K562 (cell line): ENCODE measurements at regions not wholly inside any gene's neighbourhood (a gene's known extent, or its start where the extent isn't known, plus 50 kb on each side); places are given as distances from the start of the nearest gene placed in this dataset.

ENCODE experiments used
- ATAC-seq: fragments of 200-7000 bp; cut with Tn5 transposase; 3 replicates; pipeline ENCODE4 v1.9.1; 2020; ENCODE audit warnings: moderate library complexity
- BruUV-seq: library from RNA; stranded (reverse); fragments of 400-500 nt; replicated peaks from 2 replicates; lab custom pipeline; 2021; lab: Mats Ljungman, UMichigan
- CTCF ChIA-PET: fragments of 300-600 bp; formaldehyde crosslinking; extraction: SDS; loops from one replicate; lab custom pipeline; 2021; ENCODE audit warnings: low intra/inter-chr PET ratio; lab: Yijun Ruan, JAX
- POLR2A ChIA-PET: fragments of 300-600, 350-650 bp; sonication (Branson Sonifier 250); formaldehyde crosslinking; extraction: SDS; loops from one replicate; lab custom pipeline; 2021; ENCODE audit warnings: antibody characterized with exemption, inconsistent platforms; lab: Yijun Ruan, JAX
- DNase-seq, 4 experiments: peaks; one replicate each; pipeline versions ENCODE4 v3.0.0 to v3.0.0-alpha.2; 2011 to 2018; ENCODE audit warnings: low spot score in 3 of 4, mixed read lengths in 3 of 4; ENCODE audit errors: extremely low read depth in 1 of 4
- FAIRE-seq: peaks from 2 replicates; lab custom pipeline; 2011; peaks lifted over from hg19 to GRCh38; lab: Jason Lieb, UNC
- H2AFZ ChIP-seq: 2 replicates; pipeline ENCODE4 v1.6.0; 2011; ENCODE audit warnings: low read depth, low read length, control low read depth, inconsistent platforms
- H3K27ac ChIP-seq: fragments of 200-600 bp; 3 replicates; pipeline ENCODE4 v1.8.0; 2011; ENCODE audit warnings: low read depth, mild to moderate bottlenecking, control low read depth, inconsistent platforms, low read length, moderate library complexity, mixed read lengths; ENCODE audit errors: extremely low read depth
- H3K27me3 ChIP-seq, 2 experiments: fragments of 300-600 bp in 1 of 2; 2 replicates in 1 of 2; 3 replicates in 1 of 2; pipeline versions ENCODE4 v1.6.0 to v1.8.0; 2011; ENCODE audit warnings: inconsistent platforms in 2 of 2, low read length in 2 of 2, mild to moderate bottlenecking in 1 of 2, mixed read lengths in 1 of 2, moderate library complexity in 1 of 2; ENCODE audit not compliant: control insufficient read depth in 2 of 2, insufficient read depth in 2 of 2
- H3K36me3 ChIP-seq: fragments of 300-600 bp; 3 replicates; pipeline ENCODE4 v1.8.0; 2011; ENCODE audit warnings: mild to moderate bottlenecking, low read length, inconsistent platforms; ENCODE audit not compliant: control insufficient read depth, insufficient read depth
- H3K4me1 ChIP-seq, 2 experiments: fragments of 200-600 bp in 1 of 2; replicated peaks in 1 of 2; 2 replicates in 1 of 2; 3 replicates in 1 of 2; pipeline versions ENCODE4 v1.5.1 to v1.8.0; 2011; ENCODE audit warnings: inconsistent platforms in 2 of 2, low read length in 2 of 2, mild to moderate bottlenecking in 1 of 2, mixed read lengths in 1 of 2, moderate library complexity in 1 of 2; ENCODE audit not compliant: control insufficient read depth in 2 of 2, insufficient read depth in 2 of 2
- H3K4me2 ChIP-seq: 2 replicates; pipeline ENCODE4 v1.6.1; 2011; ENCODE audit warnings: low read length, control low read depth, inconsistent platforms, mixed read lengths; ENCODE audit not compliant: insufficient read depth
- H3K4me3 ChIP-seq: fragments of 200-600 bp; sonication (generic), shearing (Covaris generic); 2 replicates; pipeline ENCODE4 v1.5.1; 2016; ENCODE audit warnings: control low read depth, inconsistent platforms
- H3K79me2 ChIP-seq: fragments of 200-600 bp; 3 replicates; pipeline ENCODE4 v1.8.0; 2011; ENCODE audit warnings: low read length, inconsistent platforms; ENCODE audit not compliant: control insufficient read depth, insufficient read depth
- H3K9ac ChIP-seq, 2 experiments: 2 replicates each; pipeline versions ENCODE4 v1.6.0 to v1.6.1; 2011; ENCODE audit warnings: low read depth in 2 of 2, low read length in 2 of 2, control low read depth in 1 of 2, inconsistent platforms in 1 of 2, mild to moderate bottlenecking in 1 of 2, mixed read lengths in 1 of 2; ENCODE audit not compliant: insufficient read depth in 1 of 2
- H3K9me1 ChIP-seq: one replicate; pipeline ENCODE4 v1.6.0; 2011; ENCODE audit warnings: inconsistent platforms, mild to moderate bottlenecking, low read length, moderate library complexity; ENCODE audit not compliant: control insufficient read depth, insufficient read depth
- H3K9me3 ChIP-seq: replicated peaks from 2 replicates; pipeline ENCODE4 v1.5.1; 2011; ENCODE audit warnings: low read depth, low read length, inconsistent platforms; ENCODE audit not compliant: control insufficient read depth, insufficient read depth
- H4K20me1 ChIP-seq: replicated peaks from 2 replicates; pipeline ENCODE4 v1.6.1; 2011; ENCODE audit warnings: low read length, inconsistent platforms, mixed read lengths; ENCODE audit not compliant: control insufficient read depth, insufficient read depth
- CBX3 ChIP-seq, 2 experiments: IDR thresholded peaks; 1 replicate in 1 of 2; 2 replicates in 1 of 2; pipeline ENCODE4 v1.6.1; 2012; ENCODE audit warnings: inconsistent platforms in 2 of 2, low read length in 2 of 2, borderline replicate concordance in 1 of 2, control low read depth in 1 of 2
- CHD2 ChIP-seq: IDR thresholded peaks from 2 replicates; pipeline ENCODE4 v1.6.1; 2011; ENCODE audit warnings: low read depth, low read length
- DACH1 ChIP-seq: fragments of 450-650 bp; IDR thresholded peaks from 2 replicates; pipeline ENCODE4 v1.6.1; 2018; ENCODE audit not compliant: partially characterized antibody
- FOXJ3 ChIP-seq: sonication (generic); formaldehyde crosslinking; IDR thresholded peaks from 2 replicates; pipeline ENCODE4 v1.4.0; 2020; ENCODE audit warnings: mild to moderate bottlenecking, missing genetic modification reagents
- GTF2A2 ChIP-seq: IDR thresholded peaks from 2 replicates; pipeline ENCODE4 v1.6.1; 2016; ENCODE audit warnings: mild to moderate bottlenecking, missing genetic modification characterization, missing compliant biosample characterization
- MAFG ChIP-seq: fragments of 450-650 bp; conservative IDR thresholded peaks from 2 replicates; pipeline ENCODE4 v1.6.1; 2016; ENCODE audit warnings: missing genetic modification characterization, missing compliant biosample characterization
- NCOA2 ChIP-seq, 2 experiments: fragments of 450-650 bp; IDR thresholded peaks; 2 replicates each; pipeline ENCODE4 v1.6.1; 2018; ENCODE audit warnings: mild to moderate bottlenecking in 2 of 2, moderate library complexity in 1 of 2; ENCODE audit not compliant: partially characterized antibody in 2 of 2
- NCOA6 ChIP-seq: fragments of 450-650 bp; IDR thresholded peaks from 2 replicates; pipeline ENCODE4 v1.6.1; 2017; ENCODE audit warnings: mild to moderate bottlenecking
- NFE2 ChIP-seq: IDR thresholded peaks from 2 replicates; pipeline ENCODE4 v1.6.1; 2014; ENCODE audit warnings: antibody characterized with exemption, low read depth
- PHF20 ChIP-seq: fragments of 450-650 bp; IDR thresholded peaks from 2 replicates; pipeline ENCODE4 v1.6.1; 2018; ENCODE audit not compliant: partially characterized antibody
- PTTG1 ChIP-seq: fragments of 450-650 bp; IDR thresholded peaks from 2 replicates; pipeline ENCODE4 v1.6.1; 2016; ENCODE audit warnings: low read depth, mild to moderate bottlenecking, missing genetic modification characterization, missing compliant biosample characterization
- PYGO2 ChIP-seq: fragments of 450-650 bp; IDR thresholded peaks from 2 replicates; pipeline ENCODE4 v1.6.1; 2016; ENCODE audit warnings: mild to moderate bottlenecking, missing genetic modification characterization, moderate library complexity, missing compliant biosample characterization
- TGIF2 ChIP-seq: sonication (generic); formaldehyde crosslinking; IDR thresholded peaks from 2 replicates; pipeline ENCODE4 v1.8.1; 2022; ENCODE audit warnings: mild to moderate bottlenecking, missing genetic modification reagents, moderate library complexity
- XRCC4 ChIP-seq: IDR thresholded peaks from one replicate; pipeline ENCODE4 v1.6.1; 2011; ENCODE audit not compliant: insufficient read depth, insufficient read length; ENCODE audit errors: extremely low read depth
- ZC3H11A ChIP-seq: IDR thresholded peaks from 2 replicates; pipeline ENCODE4 v1.6.1; 2012; ENCODE audit warnings: low read depth, low read length, improper control_type of control experiment
- ZC3H4 ChIP-seq: sonication (generic); formaldehyde crosslinking; IDR thresholded peaks from 2 replicates; pipeline ENCODE4 v1.9.0; 2021; ENCODE audit warnings: missing genetic modification reagents, borderline replicate concordance
- ZFP30 ChIP-seq: fragments of 250-450 bp; sonication (Bioruptor Pico); IDR thresholded peaks from 2 replicates; pipeline ENCODE4 v1.8.0; 2022; ENCODE audit warnings: moderate library complexity, mild to moderate bottlenecking, inconsistent platforms, borderline replicate concordance
- ZNF217 ChIP-seq: sonication (generic); formaldehyde crosslinking; IDR thresholded peaks from 2 replicates; pipeline ENCODE4 v1.8.0; 2022; ENCODE audit warnings: mild to moderate bottlenecking, missing genetic modification reagents
- ZNF354B ChIP-seq: fragments of 250-450 bp; sonication (Bioruptor Pico); IDR thresholded peaks from 2 replicates; pipeline ENCODE4 v1.4.0; 2020
- ZNF644 ChIP-seq: fragments of 200-800 bp; sonication (Bioruptor generic); IDR thresholded peaks from 2 replicates; pipeline ENCODE4 v1.6.1; 2016; ENCODE audit warnings: low read depth, missing genetic modification characterization, missing compliant biosample characterization
- WGBS: fragments of 100-300 bp; shearing (Covaris generic); methylation state at CpG from one replicate; pipeline ENCODE4 v1.1.6; 2016; ENCODE audit warnings: low coverage, mixed read lengths; ENCODE audit not compliant: insufficient coverage; ENCODE audit errors: missing lambda C conversion rate; 5-methylcytosine and 5-hydroxymethylcytosine counted together
- in situ Hi-C: fragments of 300-500 bp; cut with MboI; formaldehyde crosslinking; loops from 4 replicates; pipeline ENCODE4 v1.15.0; 2018; ENCODE audit warnings: inconsistent platforms, mixed read lengths
- intact Hi-C: fragments of 100-400 bp; cut with micrococcal nuclease; formaldehyde crosslinking; loops from 2 replicates; pipeline ENCODE4 v1.14.2; 2022
- TF ChIP-seq, protein P1 (sequence below): fragments of 450-650 bp; conservative IDR thresholded peaks from 2 replicates; pipeline ENCODE4 v1.6.1; 2016; ENCODE audit warnings: missing genetic modification characterization, low read depth, mild to moderate bottlenecking, control low read depth, missing compliant biosample characterization
- TF ChIP-seq, protein P2 (sequence below): fragments of 450-650 bp; formaldehyde crosslinking; IDR thresholded peaks from 2 replicates; pipeline ENCODE4 v1.4.0; 2020; ENCODE audit warnings: mild to moderate bottlenecking, moderate library complexity

DNA sequence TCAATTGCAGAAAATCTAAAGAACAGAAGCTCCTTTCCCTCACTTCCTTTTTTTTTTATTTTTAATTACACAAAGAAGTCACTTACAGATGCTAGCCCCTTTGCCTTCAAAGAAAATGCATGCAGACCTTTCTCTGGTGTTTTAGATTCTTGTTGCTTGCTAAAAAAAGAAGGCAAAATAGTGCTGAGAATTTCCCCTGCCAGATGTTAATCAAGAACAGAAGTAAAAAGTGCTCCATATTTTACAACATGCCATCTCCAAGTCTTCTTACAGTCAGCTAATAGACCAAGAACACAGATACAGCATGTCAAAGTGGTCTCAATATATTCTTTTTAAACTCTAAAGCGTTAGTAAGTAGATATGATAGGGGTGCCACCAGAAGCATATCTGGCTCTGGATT is 142.8 kb upstream of the RGMB start (continued):
- TF ChIP-seq, protein P1, sequence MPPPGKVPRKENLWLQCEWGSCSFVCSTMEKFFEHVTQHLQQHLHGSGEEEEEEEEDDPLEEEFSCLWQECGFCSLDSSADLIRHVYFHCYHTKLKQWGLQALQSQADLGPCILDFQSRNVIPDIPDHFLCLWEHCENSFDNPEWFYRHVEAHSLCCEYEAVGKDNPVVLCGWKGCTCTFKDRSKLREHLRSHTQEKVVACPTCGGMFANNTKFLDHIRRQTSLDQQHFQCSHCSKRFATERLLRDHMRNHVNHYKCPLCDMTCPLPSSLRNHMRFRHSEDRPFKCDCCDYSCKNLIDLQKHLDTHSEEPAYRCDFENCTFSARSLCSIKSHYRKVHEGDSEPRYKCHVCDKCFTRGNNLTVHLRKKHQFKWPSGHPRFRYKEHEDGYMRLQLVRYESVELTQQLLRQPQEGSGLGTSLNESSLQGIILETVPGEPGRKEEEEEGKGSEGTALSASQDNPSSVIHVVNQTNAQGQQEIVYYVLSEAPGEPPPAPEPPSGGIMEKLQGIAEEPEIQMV (tag), result no peak
- TF ChIP-seq ZNF354B (CRISPR knock-in tag) (no peak), ZNF217 (CRISPR knock-in tag) (no peak), PYGO2 (no peak), TGIF2 (CRISPR knock-in tag) (no peak), ZNF644 (tag) (no peak), MAFG (no peak), PHF20 (no peak), NFE2 (no peak)

DNA sequence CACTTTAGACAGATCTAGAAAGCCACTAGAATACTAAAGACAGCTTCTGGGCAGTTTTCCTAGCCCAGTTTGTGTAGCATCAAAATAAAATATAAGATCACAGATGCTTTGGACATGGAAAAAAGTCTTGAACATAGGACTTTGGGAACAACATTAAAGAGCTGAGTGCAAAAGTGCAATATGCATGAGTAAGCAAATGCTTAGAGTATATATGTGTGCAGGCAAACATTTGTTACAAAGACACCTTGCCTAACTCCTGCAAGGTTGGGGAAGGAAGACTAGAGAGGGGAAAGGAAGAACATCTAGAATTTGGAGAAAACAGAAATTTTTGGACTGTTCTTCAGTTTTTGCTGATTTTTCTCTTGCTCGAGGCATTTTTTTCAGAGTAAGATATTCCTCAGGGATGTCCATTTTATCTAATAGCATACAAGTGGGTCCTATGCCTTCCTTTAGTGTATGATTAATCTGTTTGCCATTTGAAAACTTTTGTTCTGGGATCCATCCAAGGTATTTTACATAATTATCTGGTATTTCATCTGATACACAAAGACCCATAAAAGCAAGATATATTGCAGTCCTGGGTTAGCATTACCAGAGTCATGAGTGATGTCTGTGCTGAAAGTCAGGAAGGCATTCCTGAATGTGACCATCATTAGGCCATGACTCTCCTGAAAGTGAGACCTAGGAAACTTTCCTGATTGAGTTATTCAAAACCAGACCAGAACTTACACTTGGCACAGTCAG is 142.0 kb upstream of the RGMB start:
- no peaks in the 10 kb centered on the region for H3K79me2 ChIP-seq
- H4K20me1 ChIP-seq, result no peaks in the 10 kb centered on the region
- no peaks in the 10 kb centered on the region for H3K36me3 ChIP-seq
- no peak overlapping the region for H3K4me2 ChIP-seq
- DNase-seq (no peak), FAIRE-seq (no peak), ATAC-seq (no peak)
- no TSS peak for BruUV-seq
- CTCF ChIA-PET, result no interaction called here
- POLR2A ChIA-PET, result no interaction called here
- no peaks in the 10 kb centered on the region for H3K9me3 ChIP-seq
- H3K4me1 ChIP-seq, result no peaks in the 10 kb centered on the region
- H3K27ac ChIP-seq, result no peak overlapping the region
- no peaks in the 10 kb centered on the region for H3K9me1 ChIP-seq
- 0% methylated on average over 1 of the region's 1 CpG for WGBS
- no peak overlapping the region for H3K4me3 ChIP-seq
- no peaks in the 10 kb centered on the region for H3K27me3 ChIP-seq
- no peak overlapping the region for H3K9ac ChIP-seq
- H2AFZ ChIP-seq, result no peak overlapping the region
- intact Hi-C loops (no loop called here), in situ Hi-C loops (no loop called here)
- TF ChIP-seq NCOA2 (IDR thresholded peaks at IDR 0.05; ENCODE audit: partially characterized antibody in 2 of 2), result no peak
- TF ChIP-seq ZNF217 (CRISPR knock-in tag), result no peak
- TF ChIP-seq FOXJ3 (CRISPR knock-in tag), result no peak
- TF ChIP-seq ZC3H11A, result no peak
- TF ChIP-seq, protein P2, sequence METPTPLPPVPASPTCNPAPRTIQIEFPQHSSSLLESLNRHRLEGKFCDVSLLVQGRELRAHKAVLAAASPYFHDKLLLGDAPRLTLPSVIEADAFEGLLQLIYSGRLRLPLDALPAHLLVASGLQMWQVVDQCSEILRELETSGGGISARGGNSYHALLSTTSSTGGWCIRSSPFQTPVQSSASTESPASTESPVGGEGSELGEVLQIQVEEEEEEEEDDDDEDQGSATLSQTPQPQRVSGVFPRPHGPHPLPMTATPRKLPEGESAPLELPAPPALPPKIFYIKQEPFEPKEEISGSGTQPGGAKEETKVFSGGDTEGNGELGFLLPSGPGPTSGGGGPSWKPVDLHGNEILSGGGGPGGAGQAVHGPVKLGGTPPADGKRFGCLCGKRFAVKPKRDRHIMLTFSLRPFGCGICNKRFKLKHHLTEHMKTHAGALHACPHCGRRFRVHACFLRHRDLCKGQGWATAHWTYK (CRISPR knock-in tag), result no peak
- TF ChIP-seq ZC3H4, result no peak
- no peak for TF ChIP-seq CBX3 (IDR thresholded peaks at IDR 0.05; ENCODE audit: borderline replicate concordance in 1 of 2, low read length in 2 of 2)
- no peak for TF ChIP-seq CHD2
- no peak for TF ChIP-seq NCOA6
- TF ChIP-seq GTF2A2, result no peak
- TF ChIP-seq DACH1, result no peak
- TF ChIP-seq ZFP30 (CRISPR knock-in tag), result no peak
- no peak for TF ChIP-seq PTTG1 (tag)
- TF ChIP-seq XRCC4, result no peak
